HL-60 (cell line): ENCODE measurements at regions not wholly inside any gene's neighbourhood (a gene's known extent, or its start where the extent isn't known, plus 50 kb on each side); places are given as distances from the start of the nearest gene placed in this dataset.

Source experiments
- CTCF ChIP-seq: IDR thresholded peaks from one replicate; pipeline ENCODE4 v1.5.1; 2011; ENCODE audit warnings: low read length, control low read depth, inconsistent platforms; ENCODE audit not compliant: insufficient read depth
- GABPA ChIP-seq: IDR thresholded peaks from 2 replicates; pipeline ENCODE4 v1.6.1; 2012; ENCODE audit warnings: low read depth
- POLR2AphosphoS5 ChIP-seq: IDR thresholded peaks from 2 replicates; pipeline ENCODE4 v1.6.1; 2012; ENCODE audit warnings: low read depth
- REST ChIP-seq: IDR thresholded peaks from 2 replicates; pipeline ENCODE4 v1.6.1; 2012; ENCODE audit warnings: low read depth; ENCODE audit not compliant: insufficient replicate concordance
- SPI1 ChIP-seq: IDR thresholded peaks from 2 replicates; pipeline ENCODE4 v1.6.1; 2012; ENCODE audit warnings: low read depth, mild to moderate bottlenecking, borderline replicate concordance

- TF ChIP-seq CTCF, result no peak
- no peak for TF ChIP-seq GABPA
- TF ChIP-seq REST, result no peak
- no peak for TF ChIP-seq POLR2AphosphoS5
- TF ChIP-seq SPI1, result no peak
Measured at GRCh38 chr11:21927628-21928027, 265.3 kb upstream of the ANO5 start.
